ENCODE measurements at regions not wholly inside any gene's neighbourhood (a gene's known extent, or its start where the extent isn't known, plus 50 kb on each side); places are given as distances from the start of the nearest gene placed in this dataset.

DNA sequence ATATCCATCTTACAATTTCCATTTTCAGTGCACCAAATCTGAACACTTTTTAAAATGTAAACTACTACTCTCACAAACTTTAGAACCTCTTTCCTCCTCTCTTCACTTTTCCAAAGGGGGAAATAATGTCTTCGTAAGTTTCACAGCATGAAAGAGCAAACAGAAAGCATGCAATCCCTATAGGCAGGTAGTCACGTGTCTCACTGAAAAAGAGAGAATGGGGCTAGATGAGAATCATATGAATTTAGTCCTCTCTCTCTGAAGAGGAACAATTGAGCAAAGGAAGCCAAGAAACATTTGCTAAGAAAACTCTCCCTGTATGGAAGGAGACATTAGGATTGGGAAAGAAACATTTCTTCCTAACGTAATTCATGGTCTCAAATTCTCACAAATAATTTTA is 613.9 kb downstream of the PLA2G4A start:
- Mint-ChIP-seq H3K4me1 (no peaks in the 10 kb centered on the region), H3K9me3 (peaks cover 11% of the 10 kb centered on the region), H3K4me3 (no peak overlapping the region), H3K36me3 (ENCODE audit: low read depth) (no peaks in the 10 kb centered on the region), H3K27me3 (no peaks in the 10 kb centered on the region), H3K27ac (no peak overlapping the region)
- DNase-seq = no peak
- no peak for ATAC-seq

DNA sequence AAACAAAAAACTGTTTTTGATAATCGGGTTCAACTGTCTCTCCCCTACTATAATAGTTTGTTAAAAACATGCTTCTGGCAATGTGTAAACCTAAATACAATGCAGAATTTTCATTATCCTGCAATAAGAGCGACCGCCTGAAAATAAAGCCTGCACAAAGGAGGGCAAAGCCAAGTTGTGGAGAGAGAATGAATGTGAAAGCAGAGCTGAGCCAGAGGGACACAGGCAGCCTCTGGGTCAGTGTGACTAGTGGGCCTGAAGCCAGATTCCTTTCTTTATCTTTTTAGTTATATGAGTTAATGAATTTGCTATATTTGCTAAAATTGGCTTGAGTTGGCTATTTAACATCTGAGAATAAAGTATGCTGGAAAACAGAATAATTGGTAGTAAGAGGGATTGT is 615.2 kb downstream of the PLA2G4A start:
- peaks cover 11% of the 10 kb centered on the region for H3K9me3 Mint-ChIP-seq
- no peak for DNase-seq

GRCh38 chr1:187445066-187445465 is 616.3 kb downstream of the PLA2G4A start:
- no peak overlapping the region for H3K27ac Mint-ChIP-seq
- ATAC-seq (no peak), DNase-seq (no peak)
- no peaks in the 10 kb centered on the region for H3K27me3 Mint-ChIP-seq
- H3K9me3 Mint-ChIP-seq = peaks cover 11% of the 10 kb centered on the region
- no peaks in the 10 kb centered on the region for H3K4me1 Mint-ChIP-seq
- H3K4me3 Mint-ChIP-seq = no peak overlapping the region
- H3K36me3 Mint-ChIP-seq (ENCODE audit: low read depth) = no peaks in the 10 kb centered on the region

More for the DNA sequence above, 615.2 kb downstream of the PLA2G4A start:
- ATAC-seq = no peak
- H3K27ac Mint-ChIP-seq = no peak overlapping the region
- H3K27me3 Mint-ChIP-seq = no peaks in the 10 kb centered on the region
- no peaks in the 10 kb centered on the region for H3K4me1 Mint-ChIP-seq
- no peaks in the 10 kb centered on the region for H3K36me3 Mint-ChIP-seq (ENCODE audit: low read depth)
- H3K4me3 Mint-ChIP-seq = no peak overlapping the region

GRCh38 chr1:187451238-187451637 is 622.5 kb downstream of the PLA2G4A start:
- no peaks in the 10 kb centered on the region for H3K36me3 Mint-ChIP-seq (ENCODE audit: low read depth)
- ATAC-seq (no peak), DNase-seq (no peak)
- peaks cover 4% of the 10 kb centered on the region for H3K9me3 Mint-ChIP-seq
- no peak overlapping the region for H3K4me3 Mint-ChIP-seq
- H3K27me3 Mint-ChIP-seq = no peaks in the 10 kb centered on the region
- no peaks in the 10 kb centered on the region for H3K4me1 Mint-ChIP-seq
- H3K27ac Mint-ChIP-seq = no peak overlapping the region

GRCh38 chr1:187454010-187454409 is 625.3 kb downstream of the PLA2G4A start:
- H3K4me1 Mint-ChIP-seq = no peaks in the 10 kb centered on the region
- no peaks in the 10 kb centered on the region for H3K9me3 Mint-ChIP-seq
- DNase-seq (no peak), ATAC-seq (no peak)
- H3K27ac Mint-ChIP-seq = no peak overlapping the region
- H3K4me3 Mint-ChIP-seq = no peak overlapping the region
- H3K27me3 Mint-ChIP-seq = no peaks in the 10 kb centered on the region
- no peaks in the 10 kb centered on the region for H3K36me3 Mint-ChIP-seq (ENCODE audit: low read depth)

DNA sequence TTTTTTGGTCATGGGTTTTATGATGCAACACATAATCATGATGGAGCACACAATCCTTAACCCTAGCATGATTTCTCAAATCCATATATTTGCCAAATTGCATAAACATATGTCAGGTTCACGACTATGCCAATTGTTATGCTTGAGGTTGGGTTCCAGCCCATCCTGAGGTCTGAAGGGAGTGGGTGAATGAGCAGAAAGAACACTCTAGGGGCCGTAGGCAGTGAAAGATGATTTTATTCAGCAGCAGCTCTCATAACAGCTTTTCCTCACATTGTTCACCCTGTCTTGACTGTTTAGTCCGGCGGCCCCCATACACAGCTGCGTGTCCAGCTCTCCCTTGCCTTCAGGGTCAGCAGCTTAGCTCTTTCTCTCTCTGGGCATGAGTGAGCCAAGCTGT is 627.7 kb downstream of the PLA2G4A start:
- Mint-ChIP-seq H3K4me3 (no peak overlapping the region), H3K27me3 (no peaks in the 10 kb centered on the region), H3K9me3 (peaks cover 6% of the 10 kb centered on the region), H3K36me3 (ENCODE audit: low read depth) (no peaks in the 10 kb centered on the region), H3K4me1 (no peaks in the 10 kb centered on the region), H3K27ac (no peak overlapping the region)
- ATAC-seq (no peak), DNase-seq (no peak)

- Mint-ChIP-seq H3K27me3 (no peaks in the 10 kb centered on the region), H3K4me1 (no peaks in the 10 kb centered on the region), H3K4me3 (no peak overlapping the region), H3K36me3 (ENCODE audit: low read depth) (no peaks in the 10 kb centered on the region), H3K27ac (no peak overlapping the region), H3K9me3 (peaks cover 33% of the 10 kb centered on the region)
- ATAC-seq (no peak), DNase-seq (no peak)
These were observed 631.3 kb downstream of the PLA2G4A start for GRCh38 chr1:187460093-187460492.

- DNase-seq = no peak
- H3K27me3 Mint-ChIP-seq = no peaks in the 10 kb centered on the region
- ATAC-seq = no peak
- H3K9me3 Mint-ChIP-seq = peaks cover 40% of the 10 kb centered on the region
- H3K4me1 Mint-ChIP-seq = no peaks in the 10 kb centered on the region
- no peaks in the 10 kb centered on the region for H3K36me3 Mint-ChIP-seq (ENCODE audit: low read depth)
- no peak overlapping the region for H3K27ac Mint-ChIP-seq
- H3K4me3 Mint-ChIP-seq = no peak overlapping the region
These were observed 635.6 kb downstream of the PLA2G4A start for GRCh38 chr1:187464320-187464719.

- H3K27me3 Mint-ChIP-seq = no peaks in the 10 kb centered on the region
These were observed 636.7 kb downstream of the PLA2G4A start for GRCh38 chr1:187465441-187465840.

GRCh38 chr1:187469836-187470235 is 641.1 kb downstream of the PLA2G4A start:
- DNase-seq (no peak), ATAC-seq (no peak)
- no peak overlapping the region for H3K4me3 Mint-ChIP-seq
- no peaks in the 10 kb centered on the region for H3K4me1 Mint-ChIP-seq
- H3K27me3 Mint-ChIP-seq = no peaks in the 10 kb centered on the region
- no peak overlapping the region for H3K27ac Mint-ChIP-seq
- peaks cover 22% of the 10 kb centered on the region for H3K9me3 Mint-ChIP-seq
- H3K36me3 Mint-ChIP-seq (ENCODE audit: low read depth) = no peaks in the 10 kb centered on the region

More at GRCh38 chr1:187465441-187465840, 636.7 kb downstream of the PLA2G4A start:
- peaks cover 40% of the 10 kb centered on the region for H3K9me3 Mint-ChIP-seq
- no peak for DNase-seq
- ATAC-seq = no peak
- H3K4me3 Mint-ChIP-seq = no peak overlapping the region
- H3K27ac Mint-ChIP-seq = no peak overlapping the region
- H3K4me1 Mint-ChIP-seq = no peaks in the 10 kb centered on the region
- H3K36me3 Mint-ChIP-seq (ENCODE audit: low read depth) = no peaks in the 10 kb centered on the region

GRCh38 chr1:187471555-187471954 is 642.8 kb downstream of the PLA2G4A start:
- Mint-ChIP-seq H3K36me3 (ENCODE audit: low read depth) (no peaks in the 10 kb centered on the region), H3K4me3 (no peak overlapping the region), H3K27me3 (no peaks in the 10 kb centered on the region), H3K4me1 (no peaks in the 10 kb centered on the region), H3K27ac (no peak overlapping the region), H3K9me3 (peaks cover 16% of the 10 kb centered on the region)
- ATAC-seq (no peak), DNase-seq (no peak)

GRCh38 chr1:187474336-187474735 is 645.6 kb downstream of the PLA2G4A start:
- H3K4me3 Mint-ChIP-seq = no peak overlapping the region
- no peak for DNase-seq
- ATAC-seq = no peak
- no peaks in the 10 kb centered on the region for H3K27me3 Mint-ChIP-seq
- H3K36me3 Mint-ChIP-seq (ENCODE audit: low read depth) = no peaks in the 10 kb centered on the region
- H3K9me3 Mint-ChIP-seq = peaks cover 16% of the 10 kb centered on the region
- H3K4me1 Mint-ChIP-seq = no peaks in the 10 kb centered on the region
- no peak overlapping the region for H3K27ac Mint-ChIP-seq

DNA sequence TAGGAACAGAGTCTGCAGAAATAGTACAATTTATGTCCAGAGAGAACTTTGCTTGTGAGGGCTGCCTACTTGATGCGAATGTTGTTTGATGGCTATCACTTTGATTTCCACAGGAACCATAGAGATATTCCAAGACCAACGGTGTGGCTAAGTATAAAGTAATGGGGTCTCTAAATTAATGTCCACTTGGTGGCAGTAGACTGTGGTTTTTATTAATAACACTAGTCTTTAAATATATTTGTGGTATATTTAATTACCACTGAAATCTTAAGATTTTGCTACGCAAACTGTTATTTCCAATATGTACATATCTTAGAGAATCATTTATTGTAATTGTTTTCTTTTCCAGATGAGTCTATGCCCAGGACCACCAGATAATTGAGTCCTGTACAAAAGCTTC is 647.9 kb downstream of the PLA2G4A start:
- DNase-seq (no peak), ATAC-seq (no peak)
- H3K9me3 Mint-ChIP-seq = peaks cover 12% of the 10 kb centered on the region

DNA sequence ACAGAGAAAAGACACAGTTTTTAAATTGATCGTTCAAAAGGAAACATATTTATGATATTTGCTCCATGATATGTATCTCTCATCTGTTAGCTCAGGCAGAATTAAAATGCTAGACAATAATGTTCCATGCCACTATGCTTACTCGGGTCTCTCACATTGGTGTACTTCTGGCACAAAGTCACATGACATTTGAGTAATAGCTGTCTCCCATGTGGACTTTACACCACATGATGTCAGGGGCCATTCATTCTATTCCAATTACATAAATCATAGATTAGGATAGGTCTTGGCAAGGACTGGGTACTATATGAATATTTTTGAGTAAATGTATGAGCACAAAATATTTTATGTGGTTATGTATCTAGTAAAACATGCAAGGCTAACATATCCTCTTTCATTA is 648.4 kb downstream of the PLA2G4A start:
- H3K4me3 Mint-ChIP-seq = no peak overlapping the region
- H3K36me3 Mint-ChIP-seq (ENCODE audit: low read depth) = no peaks in the 10 kb centered on the region
- peaks cover 8% of the 10 kb centered on the region for H3K9me3 Mint-ChIP-seq
- ATAC-seq = no peak
- DNase-seq = no peak
- H3K27ac Mint-ChIP-seq = no peak overlapping the region
- no peaks in the 10 kb centered on the region for H3K4me1 Mint-ChIP-seq
- no peaks in the 10 kb centered on the region for H3K27me3 Mint-ChIP-seq

More for the DNA sequence above, 647.9 kb downstream of the PLA2G4A start:
- Mint-ChIP-seq H3K4me1 (no peaks in the 10 kb centered on the region), H3K4me3 (no peak overlapping the region), H3K36me3 (ENCODE audit: low read depth) (no peaks in the 10 kb centered on the region), H3K27ac (no peak overlapping the region), H3K27me3 (no peaks in the 10 kb centered on the region)

- Mint-ChIP-seq H3K27me3 (no peaks in the 10 kb centered on the region), H3K4me1 (no peaks in the 10 kb centered on the region), H3K4me3 (no peak overlapping the region), H3K36me3 (ENCODE audit: low read depth) (no peaks in the 10 kb centered on the region), H3K27ac (no peak overlapping the region), H3K9me3 (peaks cover 4% of the 10 kb centered on the region)
- DNase-seq (no peak), ATAC-seq (no peak)
These were observed 648.8 kb downstream of the PLA2G4A start for GRCh38 chr1:187477535-187477934.

DNA sequence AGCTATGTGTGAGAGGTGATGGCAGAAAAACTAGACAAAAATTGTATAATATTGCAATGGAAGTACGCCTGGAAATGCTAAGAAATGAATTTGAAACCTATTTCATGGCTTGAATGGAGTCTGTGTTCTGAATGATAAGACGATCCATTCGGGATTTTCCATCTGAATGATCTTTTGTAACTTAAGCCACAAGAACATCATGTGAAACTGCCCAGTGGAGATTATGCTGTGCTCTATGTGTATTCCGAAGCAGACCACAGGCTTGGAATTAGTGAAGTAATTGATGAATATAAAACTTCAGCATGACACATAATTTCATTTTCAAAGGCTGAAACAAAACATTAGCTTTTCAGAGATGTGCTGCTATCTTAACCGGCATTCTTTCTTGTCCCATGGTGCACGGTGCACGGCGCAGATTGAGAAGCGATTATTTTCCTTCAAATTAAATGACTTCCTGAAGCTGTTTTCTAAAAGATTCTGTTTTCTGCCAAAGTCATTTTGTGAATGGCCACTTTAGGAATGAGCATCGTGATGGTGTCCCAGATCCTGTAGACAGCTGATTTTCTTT is 652.9 kb downstream of the PLA2G4A start:
- no peak for ATAC-seq
- Mint-ChIP-seq H3K4me1 (no peaks in the 10 kb centered on the region), H3K4me3 (no peak overlapping the region), H3K9me3 (peaks cover 10% of the 10 kb centered on the region), H3K36me3 (ENCODE audit: low read depth) (no peaks in the 10 kb centered on the region), H3K27ac (no peak overlapping the region), H3K27me3 (no peaks in the 10 kb centered on the region)
- no peak for DNase-seq

Measured in activated naive CD8-positive, alpha-beta T cell treated with anti-CD3 and anti-CD28 coated beads, Interleukin-2, amount 50 U/mL, for 24 hours (primary cell).